ENCODE measurements at regions not wholly inside any gene's neighbourhood (a gene's known extent, or its start where the extent isn't known, plus 50 kb on each side); places are given as distances from the start of the nearest gene placed in this dataset.

DNA sequence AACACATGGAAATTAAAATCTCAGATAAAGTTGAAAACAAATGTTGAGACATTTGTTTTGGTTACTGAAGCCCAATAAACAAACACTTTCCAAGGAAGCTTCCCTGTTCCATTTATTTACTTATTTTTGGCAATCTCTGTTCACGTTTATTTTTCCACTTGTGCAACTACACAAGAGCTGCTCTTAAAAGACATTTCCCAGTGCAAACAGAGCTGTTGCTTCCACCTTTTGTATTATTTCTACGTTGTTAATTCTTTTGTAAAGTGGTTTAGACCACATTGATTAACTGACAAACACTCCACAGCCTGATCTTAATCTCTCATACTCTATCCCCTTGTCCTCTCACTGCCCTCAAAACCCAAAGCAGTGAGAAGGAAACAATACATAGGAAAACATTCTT lies 757.6 kb downstream of the LIG4 start:
- ChIA-PET CTCF (interaction anchor here (1.0 kb wide), 1 partner anchor 62 kb away, joined by 3 read pairs; no protein-coding TSS in a partner anchor), POLR2A (no interaction called here)
- TF ChIP-seq POLR2AphosphoS5 (IDR thresholded peaks at IDR 0.05; ENCODE audit: insufficient read depth, low read depth, low read length): no peak
- TF ChIP-seq, protein P1, sequence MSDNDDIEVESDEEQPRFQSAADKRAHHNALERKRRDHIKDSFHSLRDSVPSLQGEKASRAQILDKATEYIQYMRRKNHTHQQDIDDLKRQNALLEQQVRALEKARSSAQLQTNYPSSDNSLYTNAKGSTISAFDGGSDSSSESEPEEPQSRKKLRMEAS (IDR thresholded peaks at IDR 0.05; ENCODE audit: insufficient read depth, insufficient read length): no peak
- no peak for TF ChIP-seq MYC (IDR thresholded peaks at IDR 0.05; ENCODE audit: low read depth, low read length)
- TF ChIP-seq, protein P2, sequence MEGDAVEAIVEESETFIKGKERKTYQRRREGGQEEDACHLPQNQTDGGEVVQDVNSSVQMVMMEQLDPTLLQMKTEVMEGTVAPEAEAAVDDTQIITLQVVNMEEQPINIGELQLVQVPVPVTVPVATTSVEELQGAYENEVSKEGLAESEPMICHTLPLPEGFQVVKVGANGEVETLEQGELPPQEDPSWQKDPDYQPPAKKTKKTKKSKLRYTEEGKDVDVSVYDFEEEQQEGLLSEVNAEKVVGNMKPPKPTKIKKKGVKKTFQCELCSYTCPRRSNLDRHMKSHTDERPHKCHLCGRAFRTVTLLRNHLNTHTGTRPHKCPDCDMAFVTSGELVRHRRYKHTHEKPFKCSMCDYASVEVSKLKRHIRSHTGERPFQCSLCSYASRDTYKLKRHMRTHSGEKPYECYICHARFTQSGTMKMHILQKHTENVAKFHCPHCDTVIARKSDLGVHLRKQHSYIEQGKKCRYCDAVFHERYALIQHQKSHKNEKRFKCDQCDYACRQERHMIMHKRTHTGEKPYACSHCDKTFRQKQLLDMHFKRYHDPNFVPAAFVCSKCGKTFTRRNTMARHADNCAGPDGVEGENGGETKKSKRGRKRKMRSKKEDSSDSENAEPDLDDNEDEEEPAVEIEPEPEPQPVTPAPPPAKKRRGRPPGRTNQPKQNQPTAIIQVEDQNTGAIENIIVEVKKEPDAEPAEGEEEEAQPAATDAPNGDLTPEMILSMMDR (IDR thresholded peaks at IDR 0.05; ENCODE audit: extremely low read depth in 1 of 2, insufficient read depth in 1 of 2, low read depth in 1 of 2, low read length in 2 of 2): no peak
- no peak for TF ChIP-seq FOS (IDR thresholded peaks at IDR 0.05; ENCODE audit: borderline replicate concordance, insufficient read depth, low read length)
- no peak for TF ChIP-seq EZH2 (IDR thresholded peaks at IDR 0.05; ENCODE audit: borderline replicate concordance, low read depth, low read length, severe bottlenecking)
- no peak for TF ChIP-seq POLR2A (IDR thresholded peaks at IDR 0.05; ENCODE audit: low read depth, low read length)
- no peaks in the 10 kb centered on the region for H4K20me1 ChIP-seq (replicated peaks; ENCODE audit: control insufficient read depth, extremely low read depth, insufficient read depth, low read length)
- H3K27me3 ChIP-seq (ENCODE audit: control insufficient read depth in 2 of 2, insufficient read depth in 2 of 2, low read length in 2 of 2): no peaks in the 10 kb centered on the region
- H3K9me3 ChIP-seq (replicated peaks; ENCODE audit: control insufficient read depth, insufficient read depth, low read length): no peaks in the 10 kb centered on the region
- H3K9ac ChIP-seq (replicated peaks; ENCODE audit: extremely low read depth, insufficient read depth, low read length): no peak overlapping the region
- H3K4me1 ChIP-seq (ENCODE audit: control insufficient read depth, extremely low read depth, insufficient read depth, low read length): peaks cover 11% of the 10 kb centered on the region
- FAIRE-seq (no peak), DNase-seq (ENCODE audit: low read depth, low spot score) (peak; percentile 78)
- dilution Hi-C loops (cut with MboI; ENCODE audit: extremely low pct_ligation_motif_present, low sequenced_read_pairs) (no loop called here), intact Hi-C loops (cut with micrococcal nuclease) (loop anchor here (10.0 kb wide), 1 partner anchor 893 kb away; the partner anchor contains the start of gene ARGLU1)
- BruUV-seq (replicated peaks): no TSS peak
- H3K4me3 ChIP-seq (replicated peaks in 1 of 3; ENCODE audit: insufficient read depth in 1 of 3, low read depth in 1 of 3, low read length in 3 of 3): no peak overlapping the region
- no peak overlapping the region for H2AFZ ChIP-seq (ENCODE audit: low read depth, low read length)
- H3K9me1 ChIP-seq (replicated peaks; ENCODE audit: control insufficient read depth, extremely low read depth, insufficient read depth, low read length): no peaks in the 10 kb centered on the region
- H3K4me2 ChIP-seq (ENCODE audit: insufficient read depth, low read length): peak overlapping the region; percentile 16
- no peaks in the 10 kb centered on the region for H3K79me2 ChIP-seq (ENCODE audit: control insufficient read depth, insufficient read depth, low read length)
- H3K27ac ChIP-seq (ENCODE audit: insufficient read depth, low read depth, low read length): no peak overlapping the region
- H3K36me3 ChIP-seq (ENCODE audit: control insufficient read depth in 2 of 2, extremely low read depth in 1 of 2, insufficient read depth in 2 of 2, low read length in 2 of 2): no peaks in the 10 kb centered on the region
